Ishikawa (cell line): ENCODE measurements at regions not wholly inside any gene's neighbourhood (a gene's known extent, or its start where the extent isn't known, plus 50 kb on each side); places are given as distances from the start of the nearest gene placed in this dataset.

Experiments used
- CEBPB ChIP-seq: IDR thresholded peaks from 2 replicates; pipeline ENCODE4 v1.6.1; 2012
- CREB1 ChIP-seq: IDR thresholded peaks from 2 replicates; pipeline ENCODE4 v1.6.1; 2012; ENCODE audit warnings: low read depth
- EGR1 ChIP-seq: IDR thresholded peaks from 2 replicates; pipeline ENCODE4 v1.6.1; 2012
- EP300 ChIP-seq: IDR thresholded peaks from 2 replicates; pipeline ENCODE4 v1.6.1; 2012; ENCODE audit warnings: borderline replicate concordance
- FOXM1 ChIP-seq: IDR thresholded peaks from 2 replicates; pipeline ENCODE4 v1.6.1; 2012; ENCODE audit warnings: low read depth, borderline replicate concordance
- NFIC ChIP-seq: IDR thresholded peaks from 2 replicates; pipeline ENCODE4 v1.6.1; 2012
- RAD21 ChIP-seq: IDR thresholded peaks from 2 replicates; pipeline ENCODE4 v1.6.1; 2012; ENCODE audit warnings: low read depth
- TAF1 ChIP-seq: IDR thresholded peaks from 2 replicates; pipeline ENCODE4 v1.6.1; 2012; ENCODE audit warnings: low read depth, mild to moderate bottlenecking
- TCF12 ChIP-seq: IDR thresholded peaks from 2 replicates; pipeline ENCODE4 v1.6.1; 2012; ENCODE audit warnings: low read depth
- TEAD4 ChIP-seq: IDR thresholded peaks from 2 replicates; pipeline ENCODE4 v1.6.1; 2012
- YY1 ChIP-seq: IDR thresholded peaks from 2 replicates; pipeline ENCODE4 v1.6.1; 2012; ENCODE audit warnings: low read depth
- ZBTB7A ChIP-seq: IDR thresholded peaks from 2 replicates; pipeline ENCODE4 v1.6.1; 2012; ENCODE audit warnings: low read depth
- TF ChIP-seq, protein P1 (sequence below): IDR thresholded peaks from 2 replicates; pipeline ENCODE4 v1.6.1; 2012
- TF ChIP-seq, protein P2 (sequence below): IDR thresholded peaks from 2 replicates; pipeline ENCODE4 v1.6.1; 2012
- TF ChIP-seq, protein P3 (sequence below): IDR thresholded peaks from 2 replicates; pipeline ENCODE4 v1.6.1; 2012; ENCODE audit warnings: low read depth, mild to moderate bottlenecking

DNA sequence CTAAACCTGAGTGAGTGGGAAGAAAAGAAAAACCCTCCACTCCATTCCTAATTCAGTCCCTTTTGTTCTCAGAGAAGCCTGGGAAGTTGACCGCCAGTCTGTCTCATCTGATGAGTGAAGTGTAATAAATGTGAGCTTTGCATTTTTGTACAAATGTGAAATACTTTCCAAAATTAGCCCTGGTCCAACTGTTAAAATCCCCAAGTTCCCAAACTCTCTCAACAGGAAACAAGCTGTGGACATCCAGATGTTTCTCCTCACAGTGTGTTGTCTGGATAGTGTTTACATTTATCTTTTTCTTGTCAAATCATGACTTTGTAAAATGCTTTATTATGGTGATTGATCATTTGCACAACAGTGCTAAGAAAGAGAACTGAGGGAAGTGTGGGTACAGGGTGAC is 145.1 kb downstream of the TM2D1 start:
- TF ChIP-seq, protein P1, sequence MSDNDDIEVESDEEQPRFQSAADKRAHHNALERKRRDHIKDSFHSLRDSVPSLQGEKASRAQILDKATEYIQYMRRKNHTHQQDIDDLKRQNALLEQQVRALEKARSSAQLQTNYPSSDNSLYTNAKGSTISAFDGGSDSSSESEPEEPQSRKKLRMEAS, result no peak
- no peak for TF ChIP-seq RAD21
- no peak for TF ChIP-seq YY1
- no peak for TF ChIP-seq TCF12
- TF ChIP-seq, protein P2, sequence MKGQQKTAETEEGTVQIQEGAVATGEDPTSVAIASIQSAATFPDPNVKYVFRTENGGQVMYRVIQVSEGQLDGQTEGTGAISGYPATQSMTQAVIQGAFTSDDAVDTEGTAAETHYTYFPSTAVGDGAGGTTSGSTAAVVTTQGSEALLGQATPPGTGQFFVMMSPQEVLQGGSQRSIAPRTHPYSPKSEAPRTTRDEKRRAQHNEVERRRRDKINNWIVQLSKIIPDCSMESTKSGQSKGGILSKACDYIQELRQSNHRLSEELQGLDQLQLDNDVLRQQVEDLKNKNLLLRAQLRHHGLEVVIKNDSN, result no peak
- TF ChIP-seq NFIC, result no peak
- TF ChIP-seq EGR1, result no peak

GRCh38 chr1:61572046-61572445 is 152.9 kb downstream of the TM2D1 start:
- TF ChIP-seq CREB1 (no peak), YY1 (no peak), EP300 (no peak), EGR1 (no peak), FOXM1 (no peak), ZBTB7A (no peak), CEBPB (no peak), TCF12 (no peak), NFIC (no peak), RAD21 (no peak), TAF1 (no peak), TEAD4 (no peak)
- TF ChIP-seq, protein P3, sequence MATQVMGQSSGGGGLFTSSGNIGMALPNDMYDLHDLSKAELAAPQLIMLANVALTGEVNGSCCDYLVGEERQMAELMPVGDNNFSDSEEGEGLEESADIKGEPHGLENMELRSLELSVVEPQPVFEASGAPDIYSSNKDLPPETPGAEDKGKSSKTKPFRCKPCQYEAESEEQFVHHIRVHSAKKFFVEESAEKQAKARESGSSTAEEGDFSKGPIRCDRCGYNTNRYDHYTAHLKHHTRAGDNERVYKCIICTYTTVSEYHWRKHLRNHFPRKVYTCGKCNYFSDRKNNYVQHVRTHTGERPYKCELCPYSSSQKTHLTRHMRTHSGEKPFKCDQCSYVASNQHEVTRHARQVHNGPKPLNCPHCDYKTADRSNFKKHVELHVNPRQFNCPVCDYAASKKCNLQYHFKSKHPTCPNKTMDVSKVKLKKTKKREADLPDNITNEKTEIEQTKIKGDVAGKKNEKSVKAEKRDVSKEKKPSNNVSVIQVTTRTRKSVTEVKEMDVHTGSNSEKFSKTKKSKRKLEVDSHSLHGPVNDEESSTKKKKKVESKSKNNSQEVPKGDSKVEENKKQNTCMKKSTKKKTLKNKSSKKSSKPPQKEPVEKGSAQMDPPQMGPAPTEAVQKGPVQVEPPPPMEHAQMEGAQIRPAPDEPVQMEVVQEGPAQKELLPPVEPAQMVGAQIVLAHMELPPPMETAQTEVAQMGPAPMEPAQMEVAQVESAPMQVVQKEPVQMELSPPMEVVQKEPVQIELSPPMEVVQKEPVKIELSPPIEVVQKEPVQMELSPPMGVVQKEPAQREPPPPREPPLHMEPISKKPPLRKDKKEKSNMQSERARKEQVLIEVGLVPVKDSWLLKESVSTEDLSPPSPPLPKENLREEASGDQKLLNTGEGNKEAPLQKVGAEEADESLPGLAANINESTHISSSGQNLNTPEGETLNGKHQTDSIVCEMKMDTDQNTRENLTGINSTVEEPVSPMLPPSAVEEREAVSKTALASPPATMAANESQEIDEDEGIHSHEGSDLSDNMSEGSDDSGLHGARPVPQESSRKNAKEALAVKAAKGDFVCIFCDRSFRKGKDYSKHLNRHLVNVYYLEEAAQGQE, result no peak
- TF ChIP-seq, protein P1, result no peak

DNA sequence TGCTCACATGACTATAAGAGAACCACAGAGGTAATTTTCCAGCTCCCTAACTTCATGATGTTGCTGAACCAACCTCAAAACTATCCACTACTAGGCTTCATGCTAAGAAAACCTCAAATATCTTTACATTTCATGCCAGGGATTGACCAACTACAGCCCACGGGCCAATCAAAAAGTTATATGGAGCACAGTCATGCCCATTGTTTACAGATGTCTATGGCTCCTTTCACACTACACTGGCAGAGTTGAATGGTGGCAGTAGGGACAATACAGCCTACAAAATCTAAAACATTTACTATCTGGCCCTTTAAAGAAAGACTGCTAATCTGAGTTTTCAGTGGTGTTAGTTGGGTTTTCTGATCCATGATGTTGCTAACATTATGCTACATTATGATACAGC is 154.8 kb downstream of the TM2D1 start:
- TF ChIP-seq FOXM1, result no peak

GRCh38 chr1:61569303-61569621 is 155.7 kb downstream of the TM2D1 start:
- TF ChIP-seq YY1, result no peak
- TF ChIP-seq, protein P2, result peak; percentile 81

- TF ChIP-seq, protein P1, result no peak
- TF ChIP-seq ZBTB7A, result no peak
- no peak for TF ChIP-seq FOXM1
- TF ChIP-seq, protein P3, result no peak
- no peak for TF ChIP-seq CEBPB
- TF ChIP-seq, protein P2, result no peak
- no peak for TF ChIP-seq TCF12
- no peak for TF ChIP-seq TEAD4
- no peak for TF ChIP-seq CREB1
- no peak for TF ChIP-seq EP300
- no peak for TF ChIP-seq TAF1
Measured at GRCh38 chr1:61568460-61569302, 156.3 kb downstream of the TM2D1 start.

GRCh38 chr1:61566177-61566576 is 158.8 kb downstream of the TM2D1 start:
- no peak for TF ChIP-seq TEAD4
- no peak for TF ChIP-seq YY1
- TF ChIP-seq NFIC, result no peak
- TF ChIP-seq FOXM1, result no peak
- no peak for TF ChIP-seq TCF12
- no peak for TF ChIP-seq RAD21
- no peak for TF ChIP-seq EGR1
- no peak for TF ChIP-seq EP300
- no peak for TF ChIP-seq CEBPB
